HFF-Myc (cell line): ENCODE measurements at regions not wholly inside any gene's neighbourhood (a gene's known extent, or its start where the extent isn't known, plus 50 kb on each side); places are given as distances from the start of the nearest gene placed in this dataset.

Experiments used
- DNase-seq: peaks from one replicate; pipeline ENCODE4 v3.0.0-alpha.2; 2011; ENCODE audit warnings: low read depth; ENCODE audit errors: extremely low read depth
- H3K4me3 ChIP-seq: replicated peaks from 2 replicates; pipeline ENCODE4 v1.5.1; 2011; ENCODE audit warnings: low read depth, mild to moderate bottlenecking, control low read depth, low read length
- TF ChIP-seq, protein P1 (sequence below): IDR thresholded peaks from 2 replicates; pipeline ENCODE4 v1.5.1; 2012; ENCODE audit warnings: mild to moderate bottlenecking, low read depth, low read length, control low read depth; ENCODE audit errors: missing control alignments

DNA sequence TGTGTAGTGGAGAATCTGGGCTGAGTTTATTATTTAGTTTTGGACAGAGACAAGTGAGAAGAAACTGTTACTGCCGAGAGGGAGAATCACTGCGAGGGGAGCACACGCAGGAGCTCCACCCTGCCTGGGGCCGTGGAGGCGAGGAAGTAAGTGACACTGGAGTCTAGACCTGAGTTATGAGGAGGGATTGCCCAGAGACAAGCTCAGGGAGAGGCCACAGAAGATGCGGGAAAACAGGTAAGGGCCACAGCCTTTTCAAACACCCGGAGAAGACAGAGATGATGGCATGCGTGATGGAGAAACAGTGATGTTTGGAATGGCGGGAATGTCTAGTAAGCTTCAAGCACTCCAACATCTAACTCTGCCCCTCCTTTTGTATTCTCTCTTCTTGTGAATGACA lies 84.1 kb downstream of the TNFSF11 start:
- TF ChIP-seq, protein P1, sequence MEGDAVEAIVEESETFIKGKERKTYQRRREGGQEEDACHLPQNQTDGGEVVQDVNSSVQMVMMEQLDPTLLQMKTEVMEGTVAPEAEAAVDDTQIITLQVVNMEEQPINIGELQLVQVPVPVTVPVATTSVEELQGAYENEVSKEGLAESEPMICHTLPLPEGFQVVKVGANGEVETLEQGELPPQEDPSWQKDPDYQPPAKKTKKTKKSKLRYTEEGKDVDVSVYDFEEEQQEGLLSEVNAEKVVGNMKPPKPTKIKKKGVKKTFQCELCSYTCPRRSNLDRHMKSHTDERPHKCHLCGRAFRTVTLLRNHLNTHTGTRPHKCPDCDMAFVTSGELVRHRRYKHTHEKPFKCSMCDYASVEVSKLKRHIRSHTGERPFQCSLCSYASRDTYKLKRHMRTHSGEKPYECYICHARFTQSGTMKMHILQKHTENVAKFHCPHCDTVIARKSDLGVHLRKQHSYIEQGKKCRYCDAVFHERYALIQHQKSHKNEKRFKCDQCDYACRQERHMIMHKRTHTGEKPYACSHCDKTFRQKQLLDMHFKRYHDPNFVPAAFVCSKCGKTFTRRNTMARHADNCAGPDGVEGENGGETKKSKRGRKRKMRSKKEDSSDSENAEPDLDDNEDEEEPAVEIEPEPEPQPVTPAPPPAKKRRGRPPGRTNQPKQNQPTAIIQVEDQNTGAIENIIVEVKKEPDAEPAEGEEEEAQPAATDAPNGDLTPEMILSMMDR, result no peak
- no peak for DNase-seq
- no peak overlapping the region for H3K4me3 ChIP-seq

DNA sequence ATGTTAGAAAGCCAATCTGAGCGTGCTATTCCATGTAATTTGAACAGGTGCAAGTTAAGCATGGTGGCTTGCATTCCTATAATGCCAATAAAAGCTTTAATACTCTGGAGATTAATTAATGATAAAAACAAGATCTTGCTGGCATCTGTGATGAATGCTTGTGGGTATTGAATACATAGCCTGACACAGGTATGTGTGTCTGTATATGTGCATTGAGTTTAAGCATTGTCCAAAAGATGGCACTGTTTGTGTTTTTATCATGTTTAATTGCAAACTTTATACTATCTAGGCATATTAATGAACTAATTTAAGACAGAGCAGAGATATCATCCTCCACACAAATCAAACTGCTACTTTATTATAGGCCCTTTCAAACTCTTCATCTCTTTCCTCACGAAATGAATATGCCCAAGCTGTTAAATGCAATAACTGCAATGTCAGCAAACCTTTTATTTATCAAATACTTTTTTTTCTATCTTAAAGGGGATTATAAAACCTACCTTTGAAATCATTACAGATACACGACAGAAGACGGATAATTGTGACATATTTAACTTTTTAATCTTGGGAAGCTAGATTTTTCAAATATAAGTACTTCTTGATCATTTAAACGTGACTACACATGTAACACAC lies 86.5 kb downstream of the TNFSF11 start:
- TF ChIP-seq, protein P1, result peak; percentile 14
- peak; percentile 4 for DNase-seq
- no peak overlapping the region for H3K4me3 ChIP-seq

DNA sequence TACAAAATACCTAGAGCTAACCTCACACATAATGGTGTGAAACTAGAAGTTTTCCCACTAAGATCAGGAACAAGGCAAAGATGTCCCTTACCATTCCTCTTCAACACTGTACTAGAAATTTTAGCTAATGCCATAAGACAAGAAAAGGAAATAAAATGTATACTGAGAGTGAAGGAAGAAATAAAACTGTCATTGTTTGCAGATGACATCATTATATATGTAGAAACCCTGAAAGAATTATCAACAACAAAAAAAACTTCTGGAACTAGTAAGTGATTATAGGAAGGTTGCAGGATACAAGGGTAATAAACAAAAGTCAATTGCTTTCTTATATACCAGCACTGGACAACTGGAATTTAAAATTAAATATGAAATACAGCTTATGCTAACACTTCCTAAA lies 93.7 kb downstream of the TNFSF11 start:
- TF ChIP-seq, protein P1, result no peak
- H3K4me3 ChIP-seq, result no peak overlapping the region
- no peak for DNase-seq

DNA sequence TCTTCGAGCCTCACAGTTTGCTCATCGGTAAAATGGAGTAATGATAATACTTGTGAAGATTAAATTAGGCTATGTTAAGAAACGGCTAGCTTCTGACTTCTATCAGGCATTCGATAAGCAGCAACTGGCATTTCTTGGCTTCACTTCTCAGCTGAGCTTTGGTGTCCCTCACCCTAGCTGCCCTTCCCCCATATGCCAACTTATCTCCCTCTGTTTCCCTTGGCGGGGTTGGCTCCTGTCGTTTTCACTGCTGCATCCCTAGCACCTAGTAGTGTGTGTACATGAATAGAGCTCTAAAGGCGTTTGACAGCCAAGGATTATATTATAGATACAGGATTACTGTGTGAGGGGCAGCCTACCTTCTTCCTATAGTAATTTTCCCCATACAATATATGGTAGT lies 97.5 kb downstream of the TNFSF11 start:
- no peak overlapping the region for H3K4me3 ChIP-seq
- DNase-seq, result no peak
- TF ChIP-seq, protein P1, result no peak

DNA sequence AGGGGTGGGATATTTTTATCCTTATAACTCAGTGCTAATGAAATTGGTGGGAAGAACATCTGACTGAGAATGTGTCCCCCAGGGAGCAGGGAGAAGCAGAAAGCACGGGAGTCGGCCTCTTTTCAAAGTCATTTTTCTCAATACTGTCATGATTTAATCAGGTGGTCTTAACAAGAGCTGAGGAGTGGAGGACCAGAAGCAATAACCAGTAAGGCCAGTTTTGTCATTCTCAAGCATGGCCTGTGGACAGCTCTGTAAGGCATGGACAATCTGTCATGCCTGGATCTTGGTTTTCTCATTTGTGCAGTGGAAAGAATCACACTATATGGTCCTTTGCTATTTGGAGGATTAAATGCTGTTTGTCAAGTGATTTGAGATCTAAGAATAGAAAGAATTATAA lies 99.7 kb downstream of the TNFSF11 start:
- TF ChIP-seq, protein P1, result no peak
- no peak overlapping the region for H3K4me3 ChIP-seq
- DNase-seq, result no peak

DNA sequence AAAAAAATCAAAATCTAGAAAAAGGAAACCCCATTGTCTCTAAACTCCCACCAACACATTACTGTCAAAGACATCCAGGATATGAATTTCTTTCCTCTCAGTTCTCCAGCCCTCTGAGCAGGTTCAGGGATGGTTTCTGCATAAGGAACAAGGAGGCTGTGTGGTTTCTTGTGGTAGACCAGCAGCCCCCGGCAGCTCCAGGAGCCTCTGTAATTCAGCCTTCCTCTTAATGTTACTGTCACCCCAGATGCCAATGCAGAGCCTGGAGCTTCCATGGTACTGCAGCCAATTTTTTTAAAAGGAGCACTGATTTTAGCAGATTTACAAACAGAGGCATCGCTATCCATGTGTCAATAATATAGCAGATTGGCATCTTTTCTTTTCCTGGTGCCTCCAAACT lies 100.6 kb upstream of the FAM216B start:
- DNase-seq, result no peak
- TF ChIP-seq, protein P1, result no peak
- no peak overlapping the region for H3K4me3 ChIP-seq
